ENCODE measurements at regions not wholly inside any gene's neighbourhood (a gene's known extent, or its start where the extent isn't known, plus 50 kb on each side); places are given as distances from the start of the nearest gene placed in this dataset.
"Not testable (repeated sequence)": the region's sequence is repeated elsewhere in the genome, so short reads cannot be mapped to it uniquely, and the experiment has no call there.

- DNase-seq (ENCODE audit: low spot score) = no peak
- TF ChIP-seq CTCF (IDR thresholded peaks at IDR 0.05; ENCODE audit: extremely low read depth, missing control alignments) = no peak
These were observed 306.2 kb upstream of the FSTL5 start for GRCh38 chr4:162469977-162470376.

- DNase-seq (ENCODE audit: low spot score) = not testable (repeated sequence)
These were observed 301.6 kb upstream of the FSTL5 start for GRCh38 chr4:162465356-162465755.

- TF ChIP-seq CTCF (IDR thresholded peaks at IDR 0.05; ENCODE audit: extremely low read depth, missing control alignments) = no peak
- DNase-seq (ENCODE audit: low spot score) = no peak
These were observed 298.2 kb upstream of the FSTL5 start for GRCh38 chr4:162461952-162462351.

GRCh38 chr4:162458051-162458450 is 294.3 kb upstream of the FSTL5 start:
- no peak for TF ChIP-seq CTCF (IDR thresholded peaks at IDR 0.05; ENCODE audit: extremely low read depth, missing control alignments)
- DNase-seq (ENCODE audit: low spot score) = no peak

- DNase-seq (ENCODE audit: low spot score) = no peak
- no peak for TF ChIP-seq CTCF (IDR thresholded peaks at IDR 0.05; ENCODE audit: extremely low read depth, missing control alignments)
These were observed 293.5 kb upstream of the FSTL5 start for GRCh38 chr4:162457071-162457865.

- DNase-seq (ENCODE audit: low spot score) = no peak
- TF ChIP-seq CTCF (IDR thresholded peaks at IDR 0.05; ENCODE audit: extremely low read depth, missing control alignments) = no peak
These were observed 292.3 kb upstream of the FSTL5 start for GRCh38 chr4:162456106-162456505.

- TF ChIP-seq CTCF (IDR thresholded peaks at IDR 0.05; ENCODE audit: extremely low read depth, missing control alignments) = no peak
- DNase-seq (ENCODE audit: low spot score) = no peak
These were observed 286.8 kb upstream of the FSTL5 start for GRCh38 chr4:162450531-162451035.

GRCh38 chr4:162443510-162443909 is 279.7 kb upstream of the FSTL5 start:
- no peak for DNase-seq (ENCODE audit: low spot score)
- TF ChIP-seq CTCF (IDR thresholded peaks at IDR 0.05; ENCODE audit: extremely low read depth, missing control alignments) = no peak
